GM21360 (cell line): ENCODE measurements at regions not wholly inside any gene's neighbourhood (a gene's known extent, or its start where the extent isn't known, plus 50 kb on each side); places are given as distances from the start of the nearest gene placed in this dataset.
A peak's percentile ranks its signal among the peaks of the same experiment; 100 is the strongest.

ENCODE experiments used
- ATAC-seq: cut with Tn5 transposase; IDR thresholded peaks from one replicate; pipeline ENCODE4 v1.9.1; 2021; ENCODE audit warnings: mild to moderate bottlenecking, moderate library complexity; ENCODE audit not compliant: unreplicated experiment

- no peak for ATAC-seq
Observed at GRCh38 chr13:50585674-50586413, 257.6 kb downstream of the DLEU7 start.

- no peak for ATAC-seq
Observed at GRCh38 chr13:50586414-50587083, 256.9 kb downstream of the DLEU7 start.

- no peak for ATAC-seq
Observed at GRCh38 chr13:50587115-50587514, 256.4 kb downstream of the DLEU7 start.

DNA sequence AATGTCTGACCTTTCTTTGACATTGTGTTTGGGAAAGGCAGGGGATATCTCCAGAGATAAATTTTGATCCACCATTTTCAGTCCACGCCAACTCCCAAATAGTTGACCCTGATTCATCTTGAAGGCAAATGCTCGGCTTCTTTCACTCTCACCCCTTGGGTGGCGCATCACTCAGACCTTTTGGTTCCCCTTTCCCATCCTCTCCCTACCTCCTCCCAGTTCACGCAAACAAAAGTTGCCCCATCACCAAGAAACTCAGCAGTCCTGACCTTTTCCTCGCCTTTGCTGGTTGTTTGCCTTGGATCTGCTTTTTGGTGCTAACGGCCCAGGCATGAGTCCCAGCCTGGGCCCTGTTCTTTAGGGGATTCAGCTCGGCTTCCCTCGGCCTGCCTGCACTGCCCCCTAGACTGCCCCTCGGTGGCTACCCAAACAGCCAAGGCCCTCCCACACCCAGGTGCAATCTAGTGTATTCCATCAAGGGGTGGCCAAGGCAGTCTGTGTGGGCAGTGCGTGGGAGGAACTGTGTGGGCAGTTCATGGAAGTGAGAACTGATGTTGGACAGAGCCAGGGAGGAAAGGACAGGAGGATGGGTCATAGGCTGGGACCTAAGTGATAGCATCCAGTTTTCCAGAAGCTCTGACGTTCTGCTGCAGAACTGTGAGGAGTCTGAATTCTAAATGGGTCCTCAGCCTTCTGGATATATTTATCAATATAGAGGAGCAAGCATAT lies 255.7 kb downstream of the DLEU7 start:
- no peak for ATAC-seq

DNA sequence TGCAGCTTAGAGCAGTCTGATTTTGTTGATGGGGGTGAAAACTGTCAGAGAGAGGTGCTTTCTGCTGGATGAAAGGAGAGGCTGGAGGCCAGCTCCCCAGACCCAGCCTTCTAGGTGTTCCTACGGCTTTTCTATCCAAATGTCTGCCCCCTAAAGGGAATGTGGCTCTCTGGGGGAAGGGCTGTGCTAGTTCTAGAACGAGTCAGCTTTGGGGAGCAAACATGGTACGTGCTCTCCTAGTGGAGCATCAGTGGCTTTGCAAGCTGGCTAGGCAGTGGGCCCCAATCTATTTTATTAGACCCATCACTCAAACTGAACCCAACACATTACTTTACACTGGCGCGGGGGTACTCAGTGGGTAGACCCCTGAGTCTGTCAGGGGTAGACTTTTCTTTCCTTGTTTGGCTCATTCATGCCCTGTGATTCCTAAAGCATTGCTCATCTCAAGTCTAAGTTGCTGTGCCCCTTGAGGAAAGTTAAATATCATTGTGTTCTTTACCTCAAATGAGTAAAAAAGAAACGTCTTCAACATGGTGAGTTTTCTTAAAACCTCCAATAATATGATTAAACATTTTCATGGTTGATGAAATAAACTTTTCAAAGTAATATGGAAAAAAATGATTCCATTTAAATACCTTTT lies 254.9 kb downstream of the DLEU7 start:
- ATAC-seq: no peak

GRCh38 chr13:50589139-50589538 lies 254.4 kb downstream of the DLEU7 start:
- ATAC-seq: no peak

DNA sequence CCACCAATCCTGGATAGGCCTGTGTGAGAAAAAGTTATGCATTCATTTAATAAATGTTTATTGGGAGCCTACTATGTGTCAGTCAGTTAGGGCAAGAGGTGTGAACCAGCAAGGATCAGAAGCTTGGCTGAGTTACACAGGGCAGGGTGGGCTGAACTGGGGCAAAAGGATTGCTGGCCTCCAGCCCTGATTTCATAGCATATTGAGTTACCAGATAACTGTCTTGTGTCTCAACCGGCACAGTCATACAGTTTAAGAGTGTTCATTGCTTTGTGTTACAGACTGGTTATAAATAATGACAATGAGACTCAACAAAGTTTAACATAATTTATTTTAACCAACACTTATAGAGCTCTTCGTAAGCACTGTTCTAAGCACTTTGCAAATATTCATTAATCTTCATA lies 253.8 kb downstream of the DLEU7 start:
- ATAC-seq: no peak

DNA sequence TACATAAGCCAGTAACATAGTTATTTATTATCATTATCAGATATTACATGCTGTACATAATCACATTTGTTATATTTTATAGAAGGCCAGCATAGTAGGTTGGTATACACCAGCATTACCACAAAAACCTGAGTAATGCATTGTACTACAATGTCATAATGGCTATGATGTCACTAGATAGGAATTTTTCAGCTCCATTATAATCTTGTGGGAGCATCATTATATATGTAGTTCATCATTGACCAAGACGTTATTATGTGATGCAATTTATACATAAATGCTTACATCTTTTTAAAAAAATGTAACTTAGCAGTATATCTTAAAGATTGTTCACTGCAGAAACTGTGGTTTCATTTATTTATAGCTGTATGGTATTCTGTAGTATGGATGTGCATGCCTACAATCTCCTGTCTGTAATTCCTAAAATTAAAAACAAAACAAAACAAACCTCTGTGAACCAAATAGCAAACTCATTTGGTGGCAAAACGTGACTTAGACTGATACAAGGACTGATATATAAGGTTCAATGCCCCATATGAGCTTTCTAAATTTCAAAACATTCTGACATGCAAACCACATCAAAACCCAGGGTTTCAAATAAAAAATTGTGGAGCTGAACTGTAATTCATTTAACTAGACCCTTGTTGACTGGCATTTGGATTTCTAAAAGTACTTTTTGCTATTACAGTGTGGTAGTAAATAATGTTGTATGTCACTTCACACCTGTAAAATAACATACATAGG lies 250.9 kb downstream of the DLEU7 start:
- ATAC-seq: no peak

DNA sequence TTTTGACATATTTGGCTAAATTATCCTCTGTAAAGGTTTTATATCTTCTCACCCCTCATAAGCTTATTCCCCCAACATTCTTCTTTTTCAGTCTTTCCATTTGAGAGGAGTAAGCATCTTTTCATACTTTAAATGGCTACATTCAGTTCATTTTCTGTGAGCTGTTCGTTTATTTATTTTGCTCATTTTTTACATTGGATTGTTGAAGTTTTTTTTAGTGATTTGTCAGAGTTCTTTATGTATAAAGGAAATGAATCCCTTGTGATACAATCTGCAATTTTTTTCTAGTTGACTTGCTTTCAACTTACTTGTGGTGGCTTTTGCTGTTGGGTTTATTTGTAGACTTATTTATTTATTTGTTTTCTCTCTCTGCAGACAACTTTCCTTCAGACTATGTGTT lies 250.3 kb downstream of the DLEU7 start:
- no peak for ATAC-seq

- ATAC-seq: peak; percentile 92
Observed at GRCh38 chr13:50594276-50595051, 249.0 kb downstream of the DLEU7 start.

- ATAC-seq: no peak
Observed at GRCh38 chr13:50595196-50595595, 248.3 kb downstream of the DLEU7 start.

DNA sequence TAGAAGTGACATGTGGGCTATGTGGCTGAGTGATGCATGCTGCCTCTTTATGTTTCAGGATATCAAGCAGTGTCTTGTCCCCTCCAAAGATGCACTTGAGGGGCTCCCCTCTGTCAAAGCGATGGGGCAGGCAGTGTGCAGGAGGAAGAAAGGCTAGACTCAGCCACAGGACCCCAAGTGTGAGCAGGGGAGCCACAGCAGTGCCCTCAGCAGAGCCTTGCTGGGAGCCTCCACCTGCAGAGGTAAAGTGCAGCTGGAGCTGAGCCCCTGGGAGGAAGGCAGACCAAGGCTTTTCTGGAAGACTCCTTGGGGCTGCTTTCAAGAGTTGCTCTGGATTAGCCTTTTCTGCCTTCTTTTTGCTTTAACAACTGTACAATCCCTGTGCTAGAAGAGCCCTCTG lies 247.3 kb downstream of the DLEU7 start:
- no peak for ATAC-seq

- no peak for ATAC-seq
Observed at GRCh38 chr13:50596776-50597203, 246.7 kb downstream of the DLEU7 start.

DNA sequence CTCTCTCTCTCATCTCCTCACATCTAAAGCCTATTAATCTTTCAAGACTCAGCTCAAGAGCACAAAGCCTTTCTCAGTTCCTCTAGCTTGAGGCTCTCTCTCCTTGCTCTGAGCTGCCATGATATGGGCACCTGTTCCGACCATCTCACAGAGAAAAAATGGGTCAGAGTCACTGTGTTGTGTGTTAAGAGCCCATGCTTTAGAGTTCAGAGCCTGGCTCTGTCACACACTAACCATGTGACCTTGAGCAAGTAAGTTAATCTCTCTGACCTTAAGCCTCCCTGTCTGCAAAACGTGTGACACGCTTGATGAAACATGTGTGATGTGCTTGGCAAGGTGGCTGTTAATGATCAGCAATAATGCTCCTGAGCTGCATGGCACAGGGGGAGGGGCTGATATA lies 245.2 kb downstream of the DLEU7 start:
- ATAC-seq: no peak

DNA sequence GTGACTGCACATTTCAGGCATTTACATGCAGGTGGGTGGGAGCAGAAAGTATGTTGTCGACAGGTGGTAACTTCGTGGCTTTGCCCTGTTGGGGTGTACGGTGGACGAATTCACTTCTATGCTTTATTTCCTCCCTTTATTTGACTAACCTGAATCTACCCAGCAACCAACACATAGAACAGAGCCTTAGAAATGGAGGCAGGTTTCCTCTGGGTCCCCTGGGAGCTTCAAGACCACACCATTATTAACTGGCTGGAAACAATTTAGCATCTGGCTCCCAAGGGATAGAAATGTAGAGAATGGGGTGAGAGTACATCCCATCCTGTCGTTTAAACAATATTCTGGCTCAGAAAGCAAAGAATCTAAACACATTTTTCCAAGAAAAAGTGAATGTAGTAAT lies 244.4 kb downstream of the DLEU7 start:
- no peak for ATAC-seq

- no peak for ATAC-seq
Observed at GRCh38 chr13:50599927-50600326, 243.6 kb downstream of the DLEU7 start.

DNA sequence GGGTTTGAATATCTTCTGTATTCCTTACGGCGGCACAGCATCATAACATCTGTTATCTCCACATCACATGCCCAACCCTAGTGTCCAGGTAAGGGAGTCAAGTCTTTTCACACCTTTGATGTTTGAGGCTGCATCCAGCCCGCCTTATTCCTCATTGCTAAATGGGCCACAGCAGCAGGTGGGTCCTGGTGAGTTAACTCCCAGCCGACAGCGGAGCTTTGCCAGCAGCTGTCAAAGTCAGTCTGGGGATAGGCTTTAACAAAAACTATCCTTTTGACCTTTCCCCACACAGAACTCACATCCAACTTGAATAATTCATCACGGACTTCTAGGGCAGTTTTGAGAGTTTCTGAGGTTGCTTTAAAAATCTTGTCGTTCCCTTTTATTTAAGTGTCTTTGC lies 235.1 kb downstream of the DLEU7 start:
- no peak for ATAC-seq

DNA sequence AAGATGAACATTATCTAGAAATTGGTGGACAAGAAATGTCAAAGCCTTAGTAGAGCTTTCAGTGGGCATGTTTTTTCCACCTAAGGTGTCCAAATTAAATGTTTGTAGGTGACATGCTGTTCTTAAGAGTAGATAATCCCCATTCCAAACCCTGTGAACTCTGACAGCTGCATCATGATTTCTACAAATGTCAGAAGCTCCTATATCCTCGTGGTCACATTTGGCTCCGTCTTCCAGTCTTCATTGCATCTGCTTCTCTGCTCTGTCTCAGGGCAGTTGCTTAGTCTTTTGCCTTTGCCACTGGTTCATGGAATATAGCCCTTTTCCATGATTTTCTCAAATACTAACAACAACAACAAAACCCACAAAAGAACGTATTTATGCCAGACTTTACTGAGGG lies 234.5 kb downstream of the DLEU7 start:
- ATAC-seq: no peak

- ATAC-seq: no peak
Observed at GRCh38 chr13:50610238-50610637, 233.3 kb downstream of the DLEU7 start.
